ENCODE measurements at regions not wholly inside any gene's neighbourhood (a gene's known extent, or its start where the extent isn't known, plus 50 kb on each side); places are given as distances from the start of the nearest gene placed in this dataset.

GRCh38 chr15:98051734-98052133 is 91.2 kb downstream of the ARRDC4 start:
- TF ChIP-seq GTF2B (IDR thresholded peaks at IDR 0.05; ENCODE audit: extremely low read depth, insufficient read length) (no peak), BRF1 (IDR thresholded peaks at IDR 0.05; ENCODE audit: borderline replicate concordance, extremely low read depth, insufficient read length) (no peak)
